Suprapubic skin (tissue), 4 donors: ENCODE measurements at regions not wholly inside any gene's neighbourhood (a gene's known extent, or its start where the extent isn't known, plus 50 kb on each side); places are given as distances from the start of the nearest gene placed in this dataset.

Source experiments
- DNase-seq, 2 donors: peaks; one replicate each; pipeline ENCODE4 v3.0.0-alpha.2; 2019; ENCODE audit warnings: low spot score in 2 of 2
- H3K27ac ChIP-seq: fragments of 200-600 bp; sonication (generic); one replicate; pipeline ENCODE4 v1.5.1; 2019
- H3K27me3 ChIP-seq: fragments of 200-600 bp; sonication (generic); one replicate; pipeline ENCODE4 v1.5.1; 2019
- H3K36me3 ChIP-seq: fragments of 200-600 bp; sonication (generic); one replicate; pipeline ENCODE4 v1.5.1; 2019
- H3K4me1 ChIP-seq: fragments of 200-600 bp; sonication (generic); one replicate; pipeline ENCODE4 v1.5.1; 2019
- H3K4me3 ChIP-seq: fragments of 200-600 bp; sonication (generic); one replicate; pipeline ENCODE4 v1.5.1; 2019; ENCODE audit warnings: mild to moderate bottlenecking
- H3K9me3 ChIP-seq: fragments of 200-600 bp; sonication (generic); one replicate; pipeline ENCODE4 v1.5.1; 2019
- CTCF ChIP-seq, 2 donors: fragments of 200-600 bp in 1 of 2; fragments of 450-650 bp in 1 of 2; sonication (generic) in 1 of 2; IDR thresholded peaks; one replicate each; pipeline ENCODE4 v1.5.1; 2016 to 2019; ENCODE audit warnings: antibody characterized with exemption in 2 of 2, mild to moderate bottlenecking in 1 of 2, moderate library complexity in 1 of 2
- EP300 ChIP-seq: sonication (generic); formaldehyde crosslinking; IDR thresholded peaks from one replicate; pipeline ENCODE4 v1.6.1; 2017; ENCODE audit warnings: antibody characterized with exemption
- POLR2A ChIP-seq, 2 donors: fragments of 450-650 bp; IDR thresholded peaks; one replicate each; pipeline ENCODE4 v1.6.1; 2017; ENCODE audit warnings: antibody characterized with exemption in 2 of 2, mild to moderate bottlenecking in 2 of 2, moderate library complexity in 2 of 2
- POLR2AphosphoS5 ChIP-seq, 3 donors: sonication (generic); formaldehyde crosslinking; IDR thresholded peaks; one replicate each; pipeline ENCODE4 v1.6.1; 2017; ENCODE audit warnings: antibody characterized with exemption in 3 of 3
- WGBS: methylation state at CpG from one replicate; pipeline ENCODE4 v1.1.5; 2018; 5-methylcytosine and 5-hydroxymethylcytosine counted together

GRCh38 chr2:216914491-216914890 is 54.6 kb upstream of the TNP1 start:
- H3K27me3 ChIP-seq, result no peaks in the 10 kb centered on the region
- DNase-seq, result no peak
- no peaks in the 10 kb centered on the region for H3K9me3 ChIP-seq
- H3K27ac ChIP-seq, result no peak overlapping the region
- 100% methylated on average over 3 of the region's 3 CpGs for WGBS
- no peaks in the 10 kb centered on the region for H3K36me3 ChIP-seq
- H3K4me1 ChIP-seq, result no peaks in the 10 kb centered on the region
- no peak for TF ChIP-seq POLR2AphosphoS5 (IDR thresholded peaks at IDR 0.05)
- no peak for TF ChIP-seq EP300
- no peak for TF ChIP-seq POLR2A (IDR thresholded peaks at IDR 0.05)
- TF ChIP-seq CTCF (IDR thresholded peaks at IDR 0.05), result no peak
- no peak overlapping the region for H3K4me3 ChIP-seq

- H3K36me3 ChIP-seq, result no peaks in the 10 kb centered on the region
- no peak overlapping the region for H3K27ac ChIP-seq
- H3K27me3 ChIP-seq, result no peaks in the 10 kb centered on the region
- DNase-seq, result no peak
- H3K4me3 ChIP-seq, result no peak overlapping the region
- TF ChIP-seq POLR2AphosphoS5 (IDR thresholded peaks at IDR 0.05) (no peak), POLR2A (IDR thresholded peaks at IDR 0.05) (no peak), EP300 (no peak), CTCF (IDR thresholded peaks at IDR 0.05) (no peak)
- H3K4me1 ChIP-seq, result no peaks in the 10 kb centered on the region
- no peaks in the 10 kb centered on the region for H3K9me3 ChIP-seq
Observed at GRCh38 chr2:216911886-216912285, 52.0 kb upstream of the TNP1 start.

- H3K27me3 ChIP-seq, result no peaks in the 10 kb centered on the region
- H3K36me3 ChIP-seq, result no peaks in the 10 kb centered on the region
- H3K4me1 ChIP-seq, result no peaks in the 10 kb centered on the region
- H3K9me3 ChIP-seq, result no peaks in the 10 kb centered on the region
- 90% methylated on average over 3 of the region's 3 CpGs for WGBS
- DNase-seq, result no peak
- no peak for TF ChIP-seq POLR2AphosphoS5 (IDR thresholded peaks at IDR 0.05)
- no peak for TF ChIP-seq EP300
- TF ChIP-seq CTCF (IDR thresholded peaks at IDR 0.05), result no peak
- no peak for TF ChIP-seq POLR2A (IDR thresholded peaks at IDR 0.05)
- H3K4me3 ChIP-seq, result no peak overlapping the region
- H3K27ac ChIP-seq, result no peak overlapping the region
Observed at GRCh38 chr2:216911008-216911407, 51.1 kb upstream of the TNP1 start.

- WGBS, result 79% methylated on average over 8 of the region's 8 CpGs
- Histone ChIP-seq H3K27ac (no peak overlapping the region), H3K27me3 (no peaks in the 10 kb centered on the region), H3K4me1 (no peaks in the 10 kb centered on the region), H3K9me3 (no peaks in the 10 kb centered on the region), H3K36me3 (no peaks in the 10 kb centered on the region), H3K4me3 (no peak overlapping the region)
- no peak for DNase-seq
- TF ChIP-seq POLR2AphosphoS5 (IDR thresholded peaks at IDR 0.05) (no peak), EP300 (no peak), POLR2A (IDR thresholded peaks at IDR 0.05) (no peak), CTCF (IDR thresholded peaks at IDR 0.05) (no peak)
Observed at GRCh38 chr2:216909541-216910210, 49.8 kb upstream of the TNP1 start.
